Skin epidermis (tissue), 12 donors: ENCODE measurements at regions not wholly inside any gene's neighbourhood (a gene's known extent, or its start where the extent isn't known, plus 50 kb on each side); places are given as distances from the start of the nearest gene placed in this dataset.
"Not testable (repeated sequence)": the region's sequence is repeated elsewhere in the genome, so short reads cannot be mapped to it uniquely, and the experiment has no call there.

Source experiments
- H3K27ac ChIP-seq, 21 experiments: fragments of 200-600 bp; sonication (generic) in 11 of 21; one replicate each; pipeline ENCODE4 v1.5.0; 2020; ENCODE audit warnings: mild to moderate bottlenecking in 3 of 21, inconsistent platforms in 2 of 21, moderate library complexity in 2 of 21
- H3K4me3 ChIP-seq, 7 experiments: fragments of 200-600 bp; sonication (generic) in 2 of 7; one replicate each; pipeline ENCODE4 v1.5.0; 2020; ENCODE audit warnings: inconsistent platforms in 2 of 7, mild to moderate bottlenecking in 2 of 7, moderate library complexity in 1 of 7

DNA sequence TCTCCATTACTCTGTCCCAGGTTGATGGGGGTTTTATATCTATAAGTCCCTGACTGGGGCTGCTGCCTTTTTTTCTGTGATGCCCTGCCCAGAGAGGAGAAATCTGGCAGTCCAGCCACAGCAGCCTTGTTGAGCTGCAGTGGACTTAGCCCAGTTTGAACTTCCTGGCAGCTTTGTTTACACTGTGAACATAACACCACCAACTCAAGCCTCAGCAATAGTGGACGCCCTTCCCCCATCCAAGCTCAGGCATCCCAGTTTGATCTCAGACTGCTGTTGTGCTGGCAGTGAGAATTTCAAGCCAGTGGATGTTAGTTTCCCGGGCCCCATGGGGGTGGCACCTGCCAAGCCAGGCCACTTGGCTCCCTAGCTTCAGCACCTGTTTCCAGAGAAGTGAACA is 298.5 kb upstream of the KDM5D start:
- H3K27ac ChIP-seq = no peak overlapping the region

DNA sequence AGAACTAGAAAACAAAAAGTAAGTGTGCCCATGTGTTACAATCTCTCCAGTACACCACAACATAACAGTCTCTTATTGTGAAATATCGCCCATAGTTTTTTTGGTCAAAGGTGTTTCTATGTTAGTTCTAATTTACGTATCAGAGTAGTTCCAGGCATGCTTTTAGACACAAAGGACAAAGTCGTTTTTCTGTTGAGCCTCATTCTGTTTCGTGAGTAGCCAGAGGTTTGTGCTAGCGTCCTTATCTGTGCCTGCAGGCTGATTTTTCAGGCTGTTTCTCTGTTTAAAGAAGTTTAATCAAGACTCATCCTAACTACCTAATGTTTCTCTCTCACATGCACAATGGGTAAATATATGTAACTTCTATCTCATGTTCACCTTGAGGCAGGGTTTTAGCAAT is 281.1 kb upstream of the KDM5D start:
- Histone ChIP-seq H3K27ac (no peak overlapping the region), H3K4me3 (no peak overlapping the region)

More for the DNA sequence above, 298.5 kb upstream of the KDM5D start:
- no peak overlapping the region for H3K4me3 ChIP-seq

DNA sequence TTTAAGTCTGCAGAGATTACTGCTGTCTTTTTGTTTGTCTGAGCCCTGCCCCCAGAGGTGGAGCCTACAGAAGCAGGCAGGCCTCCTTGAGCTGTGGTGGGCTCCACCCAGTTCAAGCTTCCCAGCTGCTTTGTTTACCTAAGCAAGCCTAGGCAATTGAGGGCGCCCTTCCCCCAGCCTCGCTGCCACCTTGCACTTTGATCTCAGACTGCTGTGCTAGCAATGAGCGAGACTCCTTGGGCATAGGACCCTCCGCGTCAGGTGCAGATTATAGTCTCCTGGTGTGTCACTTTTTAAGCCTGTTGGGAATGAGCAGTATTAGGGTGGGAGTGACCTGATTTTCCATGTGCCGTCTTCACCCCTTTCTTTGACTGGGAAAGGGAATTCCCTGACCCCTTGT is 248.9 kb upstream of the KDM5D start:
- not testable (repeated sequence) for H3K4me3 ChIP-seq, H3K27ac ChIP-seq

DNA sequence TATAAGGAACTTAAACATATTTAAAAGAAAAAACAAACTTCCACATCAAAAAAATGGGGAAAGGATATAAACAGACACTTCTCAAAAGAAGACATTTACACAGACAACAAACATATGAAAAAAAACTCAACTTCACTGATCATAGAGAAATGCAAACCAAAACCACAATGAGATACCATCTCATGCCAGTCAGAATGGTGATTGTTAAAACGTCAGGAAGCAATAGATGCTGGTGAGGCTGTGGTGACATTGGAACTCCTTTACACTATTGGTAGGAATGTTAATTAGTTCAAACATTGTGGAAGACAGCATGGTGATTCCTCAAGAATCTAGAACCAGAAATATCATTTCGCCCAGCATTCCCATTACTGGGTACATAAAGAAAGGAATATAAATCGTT is 228.5 kb upstream of the KDM5D start:
- Histone ChIP-seq H3K4me3 (no peak overlapping the region), H3K27ac (no peak overlapping the region)

DNA sequence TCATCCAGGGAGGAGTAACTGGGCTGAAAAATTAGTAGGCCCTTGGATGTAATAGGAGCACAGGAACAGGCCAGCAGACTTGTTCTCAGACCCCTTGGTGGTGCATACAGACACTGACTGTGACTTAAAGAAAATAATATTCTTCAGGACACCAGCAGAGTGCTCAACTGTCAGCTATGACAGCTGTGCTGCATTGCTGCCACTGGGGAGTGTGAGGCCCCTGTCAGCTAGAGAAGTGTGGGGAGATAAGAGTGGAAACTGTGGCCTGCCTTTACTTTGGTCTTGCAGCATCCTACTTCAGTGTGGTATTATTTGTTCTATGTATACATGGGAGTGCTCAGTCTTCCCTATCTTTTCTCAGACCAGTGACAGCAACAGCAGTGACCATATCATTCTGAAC is 203.2 kb upstream of the KDM5D start:
- H3K27ac ChIP-seq = no peak overlapping the region
- H3K4me3 ChIP-seq = no peak overlapping the region

DNA sequence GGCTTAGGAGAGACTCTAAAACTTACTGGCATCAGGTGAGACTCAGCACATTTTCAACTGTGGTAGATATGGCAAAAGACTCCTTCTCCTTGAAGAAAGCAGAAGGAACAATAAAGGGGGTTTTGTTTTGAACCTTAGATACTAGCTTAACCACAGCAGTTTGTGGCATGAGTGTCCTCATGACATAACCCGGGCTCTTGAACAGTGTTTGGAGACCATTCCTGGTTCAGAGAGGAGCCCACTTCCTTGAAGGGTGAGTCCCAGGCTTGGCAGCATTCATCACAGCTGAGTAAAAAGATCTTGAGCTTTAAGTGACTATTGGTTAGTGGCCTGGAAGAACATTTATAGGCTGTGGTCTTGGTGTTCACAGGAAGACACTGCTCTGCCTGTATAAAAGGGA is 154.5 kb upstream of the KDM5D start:
- H3K4me3 ChIP-seq = no peak overlapping the region
- H3K27ac ChIP-seq = no peak overlapping the region

DNA sequence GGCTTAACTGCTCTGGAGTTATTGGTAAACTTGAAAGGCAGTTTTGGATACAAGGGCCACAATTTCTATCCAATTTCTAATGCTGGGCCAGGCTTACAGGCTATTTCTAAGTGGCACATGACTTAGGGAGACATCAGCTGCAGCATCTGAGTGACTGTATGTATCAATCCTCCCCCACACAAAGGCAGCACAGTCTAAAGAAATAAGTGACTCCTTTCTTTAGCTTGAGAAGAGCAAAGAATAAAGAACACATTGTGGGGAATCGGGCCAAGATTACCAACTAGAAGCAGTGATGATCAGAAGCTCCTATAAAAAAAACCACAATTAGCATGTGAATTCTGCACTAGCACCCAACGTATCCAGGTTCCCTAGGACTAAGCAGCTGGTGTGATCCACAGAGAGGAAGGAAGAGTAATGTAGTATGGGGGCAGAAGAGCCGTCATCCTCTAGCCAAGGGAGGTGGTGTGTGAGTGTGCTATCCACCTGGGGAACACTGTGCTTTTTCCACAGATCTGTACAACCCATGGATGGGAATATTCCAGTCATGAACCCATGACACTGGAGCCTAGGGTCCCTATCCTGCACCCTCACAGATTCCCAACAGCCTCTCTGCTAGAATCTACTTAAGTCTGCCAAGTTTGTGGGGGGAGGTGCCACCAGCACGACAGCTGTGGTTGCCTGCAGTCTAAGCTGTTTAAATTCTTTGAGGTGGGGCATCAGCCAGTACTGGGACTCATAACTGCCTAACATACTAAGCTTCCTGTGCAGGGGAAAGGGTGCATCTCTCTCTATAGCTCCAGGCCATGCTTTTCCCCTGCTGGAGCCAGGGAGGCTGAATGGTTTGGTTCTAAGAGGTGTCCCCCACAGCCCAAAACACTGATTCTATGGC is 147.8 kb upstream of the KDM5D start:
- Histone ChIP-seq H3K27ac (no peak overlapping the region), H3K4me3 (no peak overlapping the region)

DNA sequence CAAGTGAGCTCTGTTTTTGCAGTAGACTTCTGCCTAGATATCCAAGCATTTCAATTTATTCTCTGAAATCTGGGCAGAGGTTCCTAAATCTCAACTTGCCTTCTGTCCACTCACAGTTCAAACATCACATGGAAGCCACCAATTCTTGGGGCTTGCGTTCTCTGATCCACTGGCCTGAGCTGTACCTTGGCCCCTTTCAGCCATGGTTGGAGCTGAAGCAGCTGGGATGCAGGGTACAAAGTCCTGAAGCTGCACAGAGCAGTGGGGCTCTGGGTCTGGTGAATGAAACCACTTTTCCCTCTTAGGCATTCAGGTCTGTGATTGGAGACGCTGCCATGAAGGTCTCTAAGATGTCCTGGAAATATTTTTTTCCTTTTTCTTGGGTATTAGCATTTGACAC is 137.6 kb upstream of the KDM5D start:
- no peak overlapping the region for H3K27ac ChIP-seq
- H3K4me3 ChIP-seq = no peak overlapping the region

DNA sequence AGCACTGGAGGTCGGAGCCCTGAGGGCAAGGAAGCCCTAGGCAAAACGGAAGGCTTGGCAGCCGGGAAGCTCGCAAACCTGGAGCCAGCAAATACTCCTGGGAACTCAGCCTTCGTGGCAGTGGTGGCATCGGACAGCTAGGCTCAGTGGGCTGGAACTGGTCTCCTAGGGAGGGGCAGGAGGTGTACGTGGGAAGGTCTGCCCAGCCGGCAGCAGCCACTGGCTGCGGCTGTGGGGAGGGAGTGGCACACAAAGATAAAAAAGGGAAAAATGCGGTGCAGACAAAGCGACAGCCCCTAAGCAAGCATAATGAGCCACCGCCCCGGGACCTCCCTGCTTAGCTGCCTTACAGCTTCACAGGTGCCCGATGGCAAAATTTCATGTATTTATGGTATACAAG is 125.2 kb upstream of the KDM5D start:
- H3K27ac ChIP-seq = no peak overlapping the region
- H3K4me3 ChIP-seq = peak overlapping the region in 1 of 7 experiments; percentile 17

DNA sequence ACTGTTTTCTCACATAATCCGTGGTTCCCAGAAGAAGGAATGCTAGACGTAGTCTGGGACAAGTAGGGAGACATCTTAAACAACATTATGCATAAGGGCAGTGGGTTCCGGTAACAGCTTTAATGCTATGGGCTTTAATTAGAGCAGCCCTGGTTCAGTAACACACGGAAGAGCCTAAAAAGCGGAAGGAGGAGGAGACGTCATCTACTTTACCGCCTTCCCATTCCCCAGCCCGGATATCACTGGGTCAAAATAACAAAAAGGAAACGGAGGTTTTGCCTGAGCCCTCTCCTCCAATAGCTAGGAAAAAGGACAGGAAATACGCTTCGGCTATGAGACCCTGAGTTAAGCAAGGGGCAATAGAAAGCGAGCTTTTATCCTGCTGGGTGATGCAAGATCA is 124.8 kb upstream of the KDM5D start:
- no peak overlapping the region for H3K27ac ChIP-seq
- H3K4me3 ChIP-seq = peak overlapping the region in 1 of 7 experiments; percentile 17

DNA sequence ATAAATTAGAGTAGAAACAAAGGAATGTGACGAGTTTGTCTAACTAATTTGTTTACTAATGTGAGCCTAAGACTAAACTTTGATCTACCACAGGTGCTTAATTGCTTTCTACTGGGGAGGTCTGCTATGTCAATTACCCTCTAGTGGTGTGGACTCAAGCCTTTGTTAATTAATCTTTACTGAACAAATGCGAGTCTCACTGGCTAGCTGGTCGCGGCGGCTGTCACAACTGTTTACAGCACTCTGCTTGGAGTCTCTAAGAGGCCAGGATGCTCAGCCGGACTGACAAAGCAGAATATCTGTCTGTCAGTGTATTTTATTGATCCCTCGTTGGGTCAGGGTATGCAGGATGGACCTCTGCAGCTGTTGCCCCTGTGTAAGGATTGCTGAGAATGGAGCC is 124.1 kb upstream of the KDM5D start:
- H3K27ac ChIP-seq = no peak overlapping the region
- no peak overlapping the region for H3K4me3 ChIP-seq

DNA sequence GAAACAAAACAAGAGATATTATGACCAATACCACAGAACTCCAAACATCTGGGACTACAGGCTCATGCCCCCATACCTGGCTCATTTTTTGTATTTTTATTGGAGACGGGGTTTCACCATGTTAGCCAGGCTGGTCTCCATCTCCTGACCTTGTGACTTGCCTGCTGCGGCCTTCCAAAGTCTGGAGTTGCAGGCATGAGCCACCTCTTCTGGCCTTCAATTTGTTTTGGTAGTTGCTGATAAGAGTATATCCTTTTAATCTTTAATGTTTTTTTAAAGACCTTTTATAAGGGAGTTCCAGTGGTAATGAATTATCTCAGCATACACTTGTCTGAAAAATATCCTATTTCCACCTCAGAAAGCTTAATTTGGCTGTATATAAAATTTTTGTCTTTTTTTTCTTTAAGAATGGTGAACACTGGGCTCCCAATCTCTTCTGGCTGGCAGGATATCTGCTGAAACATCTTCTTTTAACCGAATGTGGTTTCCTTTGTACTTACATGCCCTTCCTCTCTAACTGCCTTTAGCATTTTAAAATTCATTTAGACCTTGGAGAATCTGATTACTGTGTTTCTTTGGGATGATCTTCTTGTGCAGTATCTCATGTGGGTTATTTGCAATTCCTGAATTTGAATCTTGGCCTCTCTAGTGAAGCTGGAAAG is 112.1 kb upstream of the KDM5D start:
- no peak overlapping the region for H3K4me3 ChIP-seq

DNA sequence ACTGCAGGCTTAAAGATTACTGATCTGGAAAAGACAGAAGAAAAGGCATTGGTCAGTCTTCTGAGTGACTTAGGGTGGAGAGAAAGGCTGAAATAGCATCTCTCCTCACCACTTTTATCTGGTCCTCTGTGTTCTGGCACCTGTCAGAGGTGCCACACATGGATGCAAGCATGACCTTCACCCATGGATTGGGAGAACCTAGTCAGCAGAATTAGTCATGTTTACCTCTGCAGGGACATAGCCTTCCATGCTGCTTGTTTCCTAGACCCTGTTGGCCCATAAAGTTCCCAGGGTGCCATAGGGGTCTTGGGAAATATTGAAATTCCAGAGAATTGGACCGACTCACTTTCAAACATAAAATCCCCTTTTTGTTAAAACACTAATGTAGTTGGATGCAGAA is 98.4 kb upstream of the KDM5D start:
- no peak overlapping the region for H3K4me3 ChIP-seq
- no peak overlapping the region for H3K27ac ChIP-seq

More for the DNA sequence above, 112.1 kb upstream of the KDM5D start:
- no peak overlapping the region for H3K27ac ChIP-seq

DNA sequence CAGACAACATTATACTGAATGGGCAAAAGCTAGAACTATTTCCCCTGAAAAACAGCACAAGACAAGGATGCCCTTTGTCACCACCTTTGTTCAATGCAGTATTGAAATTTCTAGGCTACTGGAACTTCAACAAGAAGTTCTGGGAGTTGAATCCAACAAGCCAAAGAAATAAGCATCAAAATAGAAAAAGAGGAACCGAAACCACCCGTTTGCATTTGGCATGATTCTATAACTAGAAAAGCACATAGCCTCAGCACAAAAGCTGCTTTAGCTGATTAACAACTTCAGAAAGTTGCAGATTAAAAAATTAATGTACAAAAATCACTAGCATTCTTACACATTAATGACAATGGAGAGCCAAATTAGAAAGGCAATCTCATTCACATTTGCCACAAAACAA is 79.6 kb upstream of the KDM5D start:
- no peak overlapping the region for H3K4me3 ChIP-seq
- no peak overlapping the region for H3K27ac ChIP-seq

DNA sequence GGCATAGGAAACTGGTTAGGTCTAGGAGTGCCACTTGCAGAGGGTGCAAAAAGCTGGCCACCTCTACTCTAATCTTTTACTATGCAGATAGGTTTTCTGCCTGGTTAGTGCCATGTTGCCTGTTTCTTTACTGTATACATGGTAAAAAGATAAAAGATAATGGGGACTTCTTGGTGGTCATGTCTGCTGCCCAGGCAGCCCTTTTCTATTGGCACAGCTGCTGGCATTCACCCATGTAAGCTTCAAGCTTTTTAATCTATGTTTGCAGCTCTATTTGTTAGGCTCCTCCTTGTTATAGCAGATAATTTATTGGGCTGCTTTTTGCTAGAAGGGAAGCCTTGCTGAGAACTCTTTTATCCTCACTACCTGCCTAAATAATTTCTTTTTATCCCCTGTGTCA is 74.0 kb upstream of the KDM5D start:
- no peak overlapping the region for H3K27ac ChIP-seq
- H3K4me3 ChIP-seq = no peak overlapping the region

DNA sequence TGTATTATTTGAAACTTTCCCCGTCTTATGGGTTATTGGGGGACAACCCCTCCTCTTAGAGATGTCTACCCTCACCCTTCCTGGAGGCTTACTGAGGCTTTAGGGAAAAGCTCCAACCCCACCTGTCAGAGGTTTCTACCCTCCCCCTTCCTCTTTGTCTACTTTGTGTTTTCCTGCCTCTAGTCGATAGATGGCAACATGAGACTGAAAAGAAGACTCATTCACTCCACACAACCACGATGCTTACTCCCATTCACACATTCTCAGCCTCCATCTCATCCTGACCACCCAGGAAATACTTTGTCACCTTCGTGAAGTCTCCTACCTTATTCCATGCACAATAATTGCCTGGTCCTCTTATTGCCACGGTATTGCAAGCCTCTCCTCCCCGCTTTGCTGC is 72.4 kb upstream of the KDM5D start:
- Histone ChIP-seq H3K4me3 (no peak overlapping the region), H3K27ac (no peak overlapping the region)

DNA sequence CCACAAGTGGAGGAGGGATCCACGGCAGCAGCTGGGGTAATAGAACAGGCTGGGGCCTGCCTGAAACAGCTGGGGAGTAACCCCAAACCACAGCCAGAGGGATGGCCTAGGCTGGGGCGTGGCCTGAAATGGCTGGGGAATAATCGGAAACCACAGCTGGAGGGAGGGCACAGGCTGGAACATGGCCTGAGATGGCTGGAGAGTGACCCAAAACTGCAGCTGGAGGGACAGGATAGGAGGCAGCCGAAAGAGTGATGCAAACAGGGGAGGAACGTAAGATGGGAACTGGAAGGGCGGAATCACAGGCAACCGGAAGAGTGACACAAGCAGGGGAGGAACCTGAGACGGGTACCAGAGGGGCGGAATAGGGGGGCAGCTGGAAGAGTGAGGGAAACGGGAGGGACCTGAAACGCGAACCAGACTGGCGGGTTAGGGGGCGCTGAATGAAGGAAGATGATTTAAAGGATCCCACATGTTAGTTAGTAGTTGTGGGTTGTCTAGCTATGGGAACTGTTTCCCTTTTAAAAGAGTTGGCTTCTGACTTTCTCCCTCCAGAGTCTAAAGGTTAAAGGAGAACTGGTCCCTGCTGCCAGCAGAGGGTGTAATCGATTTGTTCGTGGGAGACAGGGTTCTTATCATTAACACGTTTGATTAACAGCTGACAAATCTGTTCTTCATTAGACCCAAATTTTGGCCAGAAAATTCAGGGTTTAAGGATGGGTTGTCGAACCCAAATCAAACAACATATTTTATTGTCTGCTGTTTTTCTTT is 71.7 kb upstream of the KDM5D start:
- H3K4me3 ChIP-seq = no peak overlapping the region
- no peak overlapping the region for H3K27ac ChIP-seq
